ENCODE measurements at regions not wholly inside any gene's neighbourhood (a gene's known extent, or its start where the extent isn't known, plus 50 kb on each side); places are given as distances from the start of the nearest gene placed in this dataset.

GRCh38 chr5:8843771-8844170, 702.1 kb downstream of the SEMA5A start:
- no peak for TF ChIP-seq CTCF (conservative IDR thresholded peaks at IDR 0.05; ENCODE audit: low read length)
- TF ChIP-seq EZH2phosphoT487 (IDR thresholded peaks at IDR 0.05; ENCODE audit: borderline replicate concordance, low read depth, low read length): no peak
